ENCODE measurements at regions not wholly inside any gene's neighbourhood (a gene's known extent, or its start where the extent isn't known, plus 50 kb on each side); places are given as distances from the start of the nearest gene placed in this dataset.

DNA sequence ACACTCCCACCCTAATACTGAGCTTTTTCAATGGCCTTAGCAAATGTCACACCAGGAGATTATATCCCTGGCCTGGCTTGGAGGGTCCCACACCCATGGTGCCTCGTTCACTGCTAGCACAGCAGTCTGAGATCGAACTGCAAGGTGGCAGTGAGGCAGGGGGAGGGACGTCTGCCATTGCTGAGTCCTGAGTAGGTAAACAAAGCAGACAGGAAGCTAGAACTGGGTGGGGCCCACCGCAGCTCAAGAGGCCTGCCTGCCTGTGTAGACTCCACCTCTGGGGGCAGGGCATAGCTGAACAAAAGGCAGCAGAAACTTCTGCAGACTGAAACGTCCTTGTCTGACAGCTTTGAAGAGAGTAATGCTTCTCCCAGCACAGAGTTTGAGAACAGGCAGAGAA lies 338.9 kb upstream of the MBL2 start:
- no peak overlapping the region for H3K27ac Mint-ChIP-seq (ENCODE audit: unreplicated experiment)
- no peaks in the 10 kb centered on the region for H3K27me3 Mint-ChIP-seq (ENCODE audit: low read depth)
- DNase-seq (ENCODE audit: low read depth, low spot score): no peak
- H3K36me3 Mint-ChIP-seq (ENCODE audit: low read depth): peaks cover 2% of the 10 kb centered on the region
- no peaks in the 10 kb centered on the region for H3K4me1 Mint-ChIP-seq
- peaks cover 10% of the 10 kb centered on the region for H3K9me3 Mint-ChIP-seq
- TF ChIP-seq, protein P1, sequence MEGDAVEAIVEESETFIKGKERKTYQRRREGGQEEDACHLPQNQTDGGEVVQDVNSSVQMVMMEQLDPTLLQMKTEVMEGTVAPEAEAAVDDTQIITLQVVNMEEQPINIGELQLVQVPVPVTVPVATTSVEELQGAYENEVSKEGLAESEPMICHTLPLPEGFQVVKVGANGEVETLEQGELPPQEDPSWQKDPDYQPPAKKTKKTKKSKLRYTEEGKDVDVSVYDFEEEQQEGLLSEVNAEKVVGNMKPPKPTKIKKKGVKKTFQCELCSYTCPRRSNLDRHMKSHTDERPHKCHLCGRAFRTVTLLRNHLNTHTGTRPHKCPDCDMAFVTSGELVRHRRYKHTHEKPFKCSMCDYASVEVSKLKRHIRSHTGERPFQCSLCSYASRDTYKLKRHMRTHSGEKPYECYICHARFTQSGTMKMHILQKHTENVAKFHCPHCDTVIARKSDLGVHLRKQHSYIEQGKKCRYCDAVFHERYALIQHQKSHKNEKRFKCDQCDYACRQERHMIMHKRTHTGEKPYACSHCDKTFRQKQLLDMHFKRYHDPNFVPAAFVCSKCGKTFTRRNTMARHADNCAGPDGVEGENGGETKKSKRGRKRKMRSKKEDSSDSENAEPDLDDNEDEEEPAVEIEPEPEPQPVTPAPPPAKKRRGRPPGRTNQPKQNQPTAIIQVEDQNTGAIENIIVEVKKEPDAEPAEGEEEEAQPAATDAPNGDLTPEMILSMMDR (conservative IDR thresholded peaks at IDR 0.05): no peak
- H3K4me3 Mint-ChIP-seq: no peak overlapping the region

DNA sequence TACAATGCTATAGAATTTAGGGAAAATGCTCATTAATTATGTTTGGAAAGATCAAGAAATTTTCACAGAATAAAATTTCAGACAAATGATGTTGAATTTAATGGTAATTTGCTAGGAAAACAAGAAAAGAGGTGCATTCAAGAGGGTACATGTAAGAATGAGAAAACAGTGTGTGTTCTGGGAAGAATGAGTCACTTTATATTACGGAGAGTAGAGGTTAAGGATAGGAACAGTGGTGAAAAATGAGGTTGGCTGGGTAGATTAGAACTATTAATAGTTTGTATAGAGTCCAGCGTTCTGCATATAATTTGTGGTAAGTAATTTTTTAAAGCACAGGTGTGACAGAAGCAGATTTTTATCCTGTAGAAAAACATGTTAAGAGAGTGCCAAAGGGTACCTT lies 336.7 kb upstream of the MBL2 start:
- Mint-ChIP-seq H3K27ac (ENCODE audit: unreplicated experiment) (no peak overlapping the region), H3K4me1 (no peaks in the 10 kb centered on the region), H3K9me3 (peaks cover 7% of the 10 kb centered on the region), H3K4me3 (no peak overlapping the region), H3K27me3 (ENCODE audit: low read depth) (no peaks in the 10 kb centered on the region), H3K36me3 (ENCODE audit: low read depth) (peaks cover 2% of the 10 kb centered on the region)
- TF ChIP-seq, protein P1 (conservative IDR thresholded peaks at IDR 0.05): no peak
- DNase-seq (ENCODE audit: low read depth, low spot score): no peak

DNA sequence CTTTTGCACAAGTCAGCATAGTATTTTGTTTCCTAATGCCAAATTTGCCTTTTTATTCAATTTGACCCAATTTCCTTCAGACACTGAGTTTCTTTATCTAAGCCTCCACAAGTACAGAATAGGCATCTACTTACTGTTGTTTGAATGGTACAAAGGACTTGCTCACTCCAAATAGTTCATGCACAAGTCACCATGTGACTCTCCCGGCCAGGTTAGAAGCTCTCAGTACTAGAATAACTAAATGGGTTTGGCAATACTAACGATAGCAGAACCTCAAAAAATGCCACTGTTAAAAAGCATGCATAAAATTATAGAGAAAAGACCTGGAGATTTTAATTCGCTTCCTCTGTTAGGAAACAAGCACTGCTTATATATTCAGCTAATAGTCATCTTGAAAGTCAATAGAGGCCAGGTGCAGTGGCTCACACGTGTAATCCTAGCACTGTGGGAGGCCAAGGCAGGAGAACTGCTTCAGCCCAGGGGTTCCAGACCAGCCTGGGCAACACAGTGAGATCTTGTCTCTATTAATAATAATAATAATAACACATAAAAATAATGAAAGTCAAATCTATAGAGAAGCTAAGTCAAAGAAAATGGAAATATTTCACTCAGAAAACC lies 335.8 kb upstream of the MBL2 start:
- no peaks in the 10 kb centered on the region for H3K27me3 Mint-ChIP-seq (ENCODE audit: low read depth)
- no peak overlapping the region for H3K4me3 Mint-ChIP-seq
- H3K4me1 Mint-ChIP-seq: no peaks in the 10 kb centered on the region
- TF ChIP-seq, protein P1 (conservative IDR thresholded peaks at IDR 0.05): no peak
- no peak overlapping the region for H3K27ac Mint-ChIP-seq (ENCODE audit: unreplicated experiment)
- H3K9me3 Mint-ChIP-seq: peaks cover 7% of the 10 kb centered on the region
- DNase-seq (ENCODE audit: low read depth, low spot score): no peak
- peaks cover 2% of the 10 kb centered on the region for H3K36me3 Mint-ChIP-seq (ENCODE audit: low read depth)

DNA sequence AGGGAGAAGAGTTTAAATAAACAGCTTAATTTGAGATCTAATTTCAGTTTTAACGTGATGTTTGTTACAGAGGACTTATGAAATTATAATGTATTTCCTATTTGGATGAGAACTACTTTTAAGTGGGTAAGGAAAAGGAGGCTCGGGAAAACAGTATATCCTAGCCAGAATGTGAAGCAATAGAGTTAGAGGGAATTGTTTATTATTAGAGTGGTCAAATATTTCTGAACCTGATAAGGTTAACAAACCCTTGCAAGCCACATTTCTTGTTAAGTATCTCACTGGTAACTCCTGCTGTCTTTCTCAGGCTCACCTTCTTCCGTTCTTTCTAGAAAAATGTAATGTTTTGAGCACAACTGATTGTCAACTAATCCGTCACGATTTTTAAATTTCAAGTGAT lies 335.1 kb upstream of the MBL2 start:
- TF ChIP-seq, protein P1 (conservative IDR thresholded peaks at IDR 0.05): no peak
- no peak for DNase-seq (ENCODE audit: low read depth, low spot score)
- Mint-ChIP-seq H3K27ac (ENCODE audit: unreplicated experiment) (no peak overlapping the region), H3K4me3 (no peak overlapping the region), H3K27me3 (ENCODE audit: low read depth) (no peaks in the 10 kb centered on the region), H3K4me1 (no peaks in the 10 kb centered on the region), H3K36me3 (ENCODE audit: low read depth) (peaks cover 2% of the 10 kb centered on the region), H3K9me3 (peaks cover 7% of the 10 kb centered on the region)

DNA sequence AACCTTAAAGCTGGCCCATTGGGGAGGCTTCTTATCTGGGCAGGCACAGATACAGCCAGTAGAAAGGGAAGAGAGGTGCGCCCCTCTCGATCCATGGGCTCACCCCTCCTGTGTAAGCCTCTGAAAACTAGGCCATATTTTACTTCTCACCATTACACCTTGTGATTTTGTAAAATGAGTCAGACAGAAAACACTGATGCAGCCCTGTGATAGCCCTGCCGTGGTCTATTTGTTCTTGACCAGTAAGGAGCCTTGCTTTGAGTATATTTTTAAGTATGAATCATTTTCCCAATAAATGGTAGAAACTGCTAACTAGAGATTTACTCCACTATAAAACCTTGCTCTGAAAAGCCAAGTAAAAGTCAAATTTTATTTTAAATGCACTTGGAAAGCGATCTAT lies 329.8 kb upstream of the MBL2 start:
- peaks cover 9% of the 10 kb centered on the region for H3K9me3 Mint-ChIP-seq
- TF ChIP-seq, protein P1 (conservative IDR thresholded peaks at IDR 0.05): no peak
- no peaks in the 10 kb centered on the region for H3K36me3 Mint-ChIP-seq (ENCODE audit: low read depth)
- no peak for DNase-seq (ENCODE audit: low read depth, low spot score)
- no peak overlapping the region for H3K27ac Mint-ChIP-seq (ENCODE audit: unreplicated experiment)
- H3K27me3 Mint-ChIP-seq (ENCODE audit: low read depth): no peaks in the 10 kb centered on the region
- H3K4me1 Mint-ChIP-seq: no peaks in the 10 kb centered on the region
- no peak overlapping the region for H3K4me3 Mint-ChIP-seq

Data from neural crest cell (in vitro differentiated cells).